GM13977 (cell line): ENCODE measurements at regions not wholly inside any gene's neighbourhood (a gene's known extent, or its start where the extent isn't known, plus 50 kb on each side); places are given as distances from the start of the nearest gene placed in this dataset.

Experiments used
- DNase-seq: peaks from one replicate; pipeline ENCODE4 v3.0.0; 2012; ENCODE audit warnings: low spot score
- in situ Hi-C: fragments of 300-500 bp; cut with MboI; formaldehyde crosslinking; loops from one replicate; pipeline ENCODE4 v1.12.0; 2022; ENCODE audit warnings: low sequenced_read_pairs, low pct_unique_long_range_greater_than_20kb, mixed read lengths, inconsistent platforms; ENCODE audit not compliant: unreplicated experiment
- TF ChIP-seq, protein P1 (sequence below): IDR thresholded peaks from 2 replicates; pipeline ENCODE4 v1.5.1; 2012; ENCODE audit warnings: mild to moderate bottlenecking, control low read depth; ENCODE audit not compliant: insufficient read depth; ENCODE audit errors: extremely low read depth, missing control alignments

DNA sequence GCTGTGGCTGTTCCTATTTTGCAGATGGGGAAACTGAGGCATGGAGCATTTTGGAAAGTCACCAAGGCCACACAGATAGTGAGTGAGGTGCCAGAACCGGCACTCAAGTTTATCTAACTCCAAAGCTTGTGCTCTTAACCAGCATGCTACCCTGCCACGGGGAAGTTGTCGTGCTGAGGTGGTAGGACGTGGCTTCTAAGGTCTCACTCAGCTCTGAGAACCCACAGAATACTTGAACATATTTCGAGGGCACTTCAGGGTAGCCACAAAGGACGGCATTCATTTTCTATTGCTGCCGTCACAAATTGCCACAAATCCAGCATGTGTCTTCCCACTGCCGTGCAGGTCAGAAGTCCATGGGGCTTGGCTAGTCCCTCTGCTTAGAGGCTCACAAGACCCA lies 116.7 kb downstream of the OLFM1 start:
- in situ Hi-C loops = no loop called here
- TF ChIP-seq, protein P1, sequence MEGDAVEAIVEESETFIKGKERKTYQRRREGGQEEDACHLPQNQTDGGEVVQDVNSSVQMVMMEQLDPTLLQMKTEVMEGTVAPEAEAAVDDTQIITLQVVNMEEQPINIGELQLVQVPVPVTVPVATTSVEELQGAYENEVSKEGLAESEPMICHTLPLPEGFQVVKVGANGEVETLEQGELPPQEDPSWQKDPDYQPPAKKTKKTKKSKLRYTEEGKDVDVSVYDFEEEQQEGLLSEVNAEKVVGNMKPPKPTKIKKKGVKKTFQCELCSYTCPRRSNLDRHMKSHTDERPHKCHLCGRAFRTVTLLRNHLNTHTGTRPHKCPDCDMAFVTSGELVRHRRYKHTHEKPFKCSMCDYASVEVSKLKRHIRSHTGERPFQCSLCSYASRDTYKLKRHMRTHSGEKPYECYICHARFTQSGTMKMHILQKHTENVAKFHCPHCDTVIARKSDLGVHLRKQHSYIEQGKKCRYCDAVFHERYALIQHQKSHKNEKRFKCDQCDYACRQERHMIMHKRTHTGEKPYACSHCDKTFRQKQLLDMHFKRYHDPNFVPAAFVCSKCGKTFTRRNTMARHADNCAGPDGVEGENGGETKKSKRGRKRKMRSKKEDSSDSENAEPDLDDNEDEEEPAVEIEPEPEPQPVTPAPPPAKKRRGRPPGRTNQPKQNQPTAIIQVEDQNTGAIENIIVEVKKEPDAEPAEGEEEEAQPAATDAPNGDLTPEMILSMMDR = no peak
- DNase-seq = no peak

DNA sequence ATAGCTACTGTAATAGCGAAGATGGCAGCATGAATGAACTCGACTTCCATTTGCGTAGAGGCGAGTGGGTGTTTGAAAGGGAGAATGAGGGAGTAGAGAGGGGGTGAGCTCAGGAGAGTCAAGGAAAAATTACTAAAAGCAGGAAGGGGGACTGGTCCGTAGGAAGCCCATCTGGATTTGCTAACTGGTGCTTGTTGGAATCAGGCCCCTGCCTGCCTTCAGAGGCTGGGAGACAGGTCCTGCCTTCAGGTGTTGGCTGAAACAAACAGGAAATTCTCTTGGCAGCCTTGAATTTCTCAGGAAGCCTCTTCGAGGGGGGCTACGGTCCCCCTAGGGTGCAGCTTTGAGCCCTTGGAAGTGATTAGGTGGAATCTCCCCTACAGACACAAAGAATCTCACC lies 121.7 kb downstream of the OLFM1 start:
- in situ Hi-C loops = no loop called here
- TF ChIP-seq, protein P1 = no peak
- DNase-seq = no peak

DNA sequence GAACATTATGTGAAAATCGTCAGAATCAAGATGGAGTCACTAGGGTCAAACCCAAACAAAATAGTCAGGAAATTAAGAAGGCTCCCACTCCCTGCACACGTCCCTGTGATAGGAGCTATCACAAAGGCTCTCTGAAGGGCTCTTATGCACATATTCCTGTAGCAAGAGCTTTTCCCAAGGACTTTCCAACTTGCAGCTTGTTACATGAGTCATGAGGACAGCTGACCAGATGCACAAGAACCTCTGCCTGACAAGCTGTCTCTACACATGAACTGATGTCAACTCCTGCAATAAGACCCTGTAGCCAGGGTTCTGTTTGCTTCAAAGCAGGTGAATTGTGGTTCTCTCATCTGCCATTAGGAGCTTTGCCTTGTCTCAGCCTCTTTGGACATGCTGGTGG lies 122.4 kb downstream of the OLFM1 start:
- TF ChIP-seq, protein P1 = no peak
- DNase-seq = no peak
- in situ Hi-C loops = no loop called here

DNA sequence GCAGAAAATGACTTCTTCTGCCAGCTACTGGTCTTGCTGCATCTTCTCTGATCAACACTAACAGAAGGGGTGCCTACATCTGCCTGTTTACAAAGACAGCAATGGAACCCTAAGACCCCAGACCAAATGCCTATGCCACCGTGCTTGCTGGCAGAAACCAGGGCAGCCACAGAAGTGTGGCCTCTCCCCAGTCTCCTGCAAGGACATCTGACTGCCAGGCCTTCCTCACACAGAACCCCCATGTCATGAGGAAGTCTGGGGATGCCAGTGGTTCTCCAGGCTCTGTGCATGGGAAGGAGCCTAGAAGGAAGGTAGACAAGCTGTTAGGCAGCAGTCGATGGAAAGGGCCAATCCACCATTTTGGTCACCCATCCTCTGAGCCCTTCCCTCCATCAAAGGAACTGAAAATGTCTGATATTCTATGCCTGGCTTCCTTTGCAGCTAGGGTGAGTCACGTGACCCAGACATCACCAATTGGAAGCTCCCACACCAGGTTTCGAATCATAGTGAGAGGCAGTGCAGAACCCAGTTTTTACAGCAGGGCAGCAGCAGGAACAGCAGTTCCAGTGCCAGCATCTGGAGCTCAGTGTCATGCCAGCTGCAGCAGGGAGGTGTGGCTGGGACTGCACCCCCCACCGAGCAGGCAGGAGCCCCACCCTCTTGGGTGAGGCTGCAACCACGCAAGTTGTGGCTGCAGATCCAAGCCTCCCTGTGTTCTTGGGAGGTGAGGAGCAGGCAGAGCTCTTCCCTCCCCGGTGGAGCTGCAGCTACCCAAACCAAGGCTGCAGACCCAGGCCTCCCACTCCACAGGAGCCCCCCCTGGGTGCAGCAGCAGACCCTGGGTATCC lies 123.4 kb downstream of the OLFM1 start:
- TF ChIP-seq, protein P1 = no peak
- no peak for DNase-seq
- in situ Hi-C loops = no loop called here

DNA sequence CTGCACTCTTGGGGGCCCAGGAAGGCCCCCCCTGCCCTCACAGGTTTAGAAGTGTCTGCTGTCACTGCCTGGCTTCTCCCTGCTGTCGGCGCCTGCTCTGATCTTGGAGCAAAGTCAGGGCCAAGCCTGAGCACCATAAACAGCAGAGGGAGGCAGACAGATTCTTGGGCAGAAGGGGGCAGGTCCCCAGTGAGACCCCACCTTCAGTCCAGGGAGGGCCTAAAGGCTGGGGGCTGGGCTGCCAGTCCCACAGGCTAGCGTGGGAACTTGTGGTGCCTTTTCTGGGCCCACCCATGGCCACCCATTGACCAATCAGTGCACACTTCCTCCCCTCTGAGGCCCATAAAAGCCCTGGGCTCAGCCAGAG lies 124.0 kb downstream of the OLFM1 start:
- in situ Hi-C loops = no loop called here
- TF ChIP-seq, protein P1 = no peak
- no peak for DNase-seq

DNA sequence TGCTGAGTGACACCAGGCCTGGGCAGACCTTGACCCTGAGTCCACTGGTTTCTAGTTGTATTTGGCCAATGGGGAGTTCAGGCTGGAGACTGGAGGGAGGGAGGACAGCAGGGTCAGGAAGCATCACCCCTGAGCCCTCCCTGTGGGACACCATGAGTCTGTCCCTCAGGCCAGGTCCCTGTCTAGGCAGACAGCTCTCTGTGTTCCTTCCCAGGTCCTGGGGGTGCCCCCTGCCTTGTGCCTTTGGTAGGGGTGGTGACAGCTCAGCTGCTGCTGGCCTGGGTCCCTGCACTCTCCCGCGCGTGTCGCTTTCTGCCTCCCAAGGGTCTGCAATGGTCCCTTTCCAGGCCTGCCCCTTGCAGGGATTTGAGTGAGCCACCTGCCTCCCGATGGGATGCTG lies 125.5 kb downstream of the OLFM1 start:
- TF ChIP-seq, protein P1 = no peak
- DNase-seq = no peak
- in situ Hi-C loops = no loop called here

DNA sequence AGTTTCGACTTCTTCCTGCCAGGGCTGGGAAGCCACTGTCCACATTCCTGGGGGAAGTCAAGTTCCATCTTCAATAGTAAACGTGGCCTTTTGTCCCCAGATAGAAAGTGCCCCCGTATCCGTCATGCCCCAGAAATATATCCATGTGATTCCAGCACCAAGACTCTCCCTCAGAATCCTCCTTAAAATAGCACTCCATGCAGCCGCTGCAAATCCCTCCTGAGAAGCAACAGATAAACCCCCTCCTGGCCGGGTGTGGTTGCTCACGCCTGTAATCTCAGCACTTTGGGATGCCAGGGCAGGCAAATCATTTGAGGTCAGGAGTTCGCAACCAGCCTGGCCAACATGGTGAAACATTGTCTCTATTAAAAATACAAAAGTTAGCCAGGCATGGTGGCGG lies 126.1 kb downstream of the OLFM1 start:
- in situ Hi-C loops = no loop called here
- DNase-seq = no peak
- TF ChIP-seq, protein P1 = no peak
